ENCODE measurements at regions not wholly inside any gene's neighbourhood (a gene's known extent, or its start where the extent isn't known, plus 50 kb on each side); places are given as distances from the start of the nearest gene placed in this dataset.

- TF ChIP-seq CTCF (IDR thresholded peaks at IDR 0.05) (no peak), EZH2 (IDR thresholded peaks at IDR 0.05; ENCODE audit: borderline replicate concordance, insufficient read depth, low read depth, low read length, poor library complexity, severe bottlenecking) (no peak)
Measured at GRCh38 chr12:128068211-128068610, 198.8 kb upstream of the TMEM132C start.

All from B cell (primary cell).